Spleen (tissue), 11 donors: ENCODE measurements at regions not wholly inside any gene's neighbourhood (a gene's known extent, or its start where the extent isn't known, plus 50 kb on each side); places are given as distances from the start of the nearest gene placed in this dataset.

ENCODE experiments used
- DNase-seq: peaks from one replicate; pipeline ENCODE4 v3.0.0-alpha.2; 2020
- H3K27ac ChIP-seq, 8 donors: fragments of 200-600 bp; sonication (generic) in 7 of 8; 1 replicate in 4 of 8; 2 replicates in 4 of 8; pipeline versions ENCODE4 v1.5.0 to v1.8.0; 2016 to 2021; ENCODE audit warnings: inconsistent platforms in 4 of 8, mild to moderate bottlenecking in 4 of 8, moderate library complexity in 1 of 8
- H3K27me3 ChIP-seq, 7 donors: fragments of 200-600 bp; sonication (generic) in 6 of 7; replicated peaks in 1 of 7; 1 replicate in 4 of 7; 2 replicates in 3 of 7; pipeline versions ENCODE4 v1.5.0 to v1.8.0; 2016 to 2021; ENCODE audit warnings: inconsistent platforms in 3 of 7, mild to moderate bottlenecking in 1 of 7
- H3K36me3 ChIP-seq, 6 donors: fragments of 200-600 bp; sonication (generic) in 5 of 6; 1 replicate in 4 of 6; 2 replicates in 2 of 6; pipeline versions ENCODE4 v1.5.0 to v1.8.0; 2016 to 2021; ENCODE audit warnings: inconsistent platforms in 2 of 6
- H3K4me1 ChIP-seq, 6 donors: fragments of 200-600 bp; sonication (generic) in 5 of 6; 1 replicate in 3 of 6; 2 replicates in 3 of 6; pipeline versions ENCODE4 v1.5.0 to v1.8.0; 2016 to 2021; ENCODE audit warnings: inconsistent platforms in 3 of 6
- H3K4me3 ChIP-seq, 8 donors: fragments of 200-600 bp; sonication (generic) in 7 of 8; 1 replicate in 4 of 8; 2 replicates in 4 of 8; pipeline versions ENCODE4 v1.5.0 to v1.8.0; 2016 to 2021; ENCODE audit warnings: inconsistent platforms in 4 of 8, mild to moderate bottlenecking in 4 of 8, moderate library complexity in 2 of 8
- H3K9me3 ChIP-seq, 8 donors: fragments of 200-600 bp; sonication (generic) in 7 of 8; 1 replicate in 4 of 8; 2 replicates in 4 of 8; pipeline versions ENCODE4 v1.5.0 to v1.8.0; 2016 to 2021; ENCODE audit warnings: inconsistent platforms in 4 of 8
- POLR2A ChIP-seq, 3 donors: fragments of 450-650 bp; IDR thresholded peaks; one replicate each; pipeline ENCODE4 v1.5.1; 2017; ENCODE audit warnings: antibody characterized with exemption in 3 of 3, mild to moderate bottlenecking in 1 of 3
- POLR2AphosphoS5 ChIP-seq, 3 donors: sonication (generic); formaldehyde crosslinking; IDR thresholded peaks; one replicate each; pipeline ENCODE4 v1.5.1; 2017; ENCODE audit warnings: antibody characterized with exemption in 3 of 3
- WGBS, 5 donors: extraction: QIAGEN DNeasy Blood & Tissue Kit in 3 of 5; methylation state at CpG; one replicate each; pipeline versions ENCODE4 v1.1.5 to v1.1.7; 2013 to 2018; 5-methylcytosine and 5-hydroxymethylcytosine counted together
- intact Hi-C: fragments of 100-400 bp; cut with DNase I; formaldehyde crosslinking; loops from one replicate; pipeline ENCODE4 v1.15.0; 2023; ENCODE audit warnings: low total_unique reads
- TF ChIP-seq, protein P1 (sequence below), 11 experiments: fragments of 200-600 bp in 7 of 11; fragments of 450-650 bp in 4 of 11; sonication (generic) in 4 of 11; IDR thresholded peaks in 8 of 11; conservative IDR thresholded peaks in 3 of 11; 1 replicate in 7 of 11; 2 replicates in 4 of 11; pipeline versions ENCODE4 v1.4.0 to v1.8.0; 2016 to 2021; ENCODE audit warnings: antibody characterized with exemption in 11 of 11, inconsistent platforms in 4 of 11, mild to moderate bottlenecking in 1 of 11
- donor health status: healthy with polysubstance abuse.
- donor health status: DM: no; HTN: no; CAD: no; lungs with moderate emphysema.
- donor health status: DM: no; HTN: no; CAD: no.
- donor health status: Bipolar disorder and iron deficiency.
- donor health status: healthy.
- donor health status: DM: no; HTN: no; CAD: no.
- donor health status: DM: yes; HTN: yes; CAD: no.

- no peak for DNase-seq
- Histone ChIP-seq H3K27me3 (no peaks in the 10 kb centered on the region), H3K4me3 (peak overlapping the region in 3 of 8 donors; percentile 48 to 71 (median 54)), H3K36me3 (no peaks in the 10 kb centered on the region), H3K9me3 (no peaks in the 10 kb centered on the region), H3K27ac (peak overlapping the region; percentile 42 to 99 (median 96)), H3K4me1 (peaks cover 0 to 53% (median 33%) of the 10 kb centered on the region in 6 donors)
- TF ChIP-seq, protein P1, sequence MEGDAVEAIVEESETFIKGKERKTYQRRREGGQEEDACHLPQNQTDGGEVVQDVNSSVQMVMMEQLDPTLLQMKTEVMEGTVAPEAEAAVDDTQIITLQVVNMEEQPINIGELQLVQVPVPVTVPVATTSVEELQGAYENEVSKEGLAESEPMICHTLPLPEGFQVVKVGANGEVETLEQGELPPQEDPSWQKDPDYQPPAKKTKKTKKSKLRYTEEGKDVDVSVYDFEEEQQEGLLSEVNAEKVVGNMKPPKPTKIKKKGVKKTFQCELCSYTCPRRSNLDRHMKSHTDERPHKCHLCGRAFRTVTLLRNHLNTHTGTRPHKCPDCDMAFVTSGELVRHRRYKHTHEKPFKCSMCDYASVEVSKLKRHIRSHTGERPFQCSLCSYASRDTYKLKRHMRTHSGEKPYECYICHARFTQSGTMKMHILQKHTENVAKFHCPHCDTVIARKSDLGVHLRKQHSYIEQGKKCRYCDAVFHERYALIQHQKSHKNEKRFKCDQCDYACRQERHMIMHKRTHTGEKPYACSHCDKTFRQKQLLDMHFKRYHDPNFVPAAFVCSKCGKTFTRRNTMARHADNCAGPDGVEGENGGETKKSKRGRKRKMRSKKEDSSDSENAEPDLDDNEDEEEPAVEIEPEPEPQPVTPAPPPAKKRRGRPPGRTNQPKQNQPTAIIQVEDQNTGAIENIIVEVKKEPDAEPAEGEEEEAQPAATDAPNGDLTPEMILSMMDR (IDR thresholded peaks at IDR 0.05 in 8 of 11, conservative IDR thresholded peaks at IDR 0.05 in 3 of 11), result no peak
- TF ChIP-seq POLR2A (IDR thresholded peaks at IDR 0.05), result peak in 1 of 3 donors; percentile 2
- intact Hi-C loops, result no loop called here
- 38 to 55% (median 51%) methylated on average over 7 of the region's 7 CpGs for WGBS, 5 donors
Measured at GRCh38 chr6:26232306-26232939, 132.6 kb upstream of the BTN3A2 start.

GRCh38 chr6:26232940-26233648 is 131.9 kb upstream of the BTN3A2 start:
- 7 to 19% (median 14%) methylated on average over 34 of the region's 34 CpGs for WGBS, 5 donors
- no peaks in the 10 kb centered on the region for H3K27me3 ChIP-seq
- H3K9me3 ChIP-seq, result no peaks in the 10 kb centered on the region
- no peaks in the 10 kb centered on the region for H3K36me3 ChIP-seq
- peak overlapping the region; percentile 93 to 99 (median 96) for H3K27ac ChIP-seq
- H3K4me1 ChIP-seq, result peaks cover 0 to 53% (median 33%) of the 10 kb centered on the region in 6 donors
- DNase-seq, result peak; percentile 85
- intact Hi-C loops, result no loop called here
- peak in 2 of 3 donors; percentile 77 to 81 for TF ChIP-seq POLR2AphosphoS5 (IDR thresholded peaks at IDR 0.05)
- TF ChIP-seq, protein P1 (IDR thresholded peaks at IDR 0.05 in 8 of 11, conservative IDR thresholded peaks at IDR 0.05 in 3 of 11), result peak in 1 of 11 experiments; percentile 9
- TF ChIP-seq POLR2A (IDR thresholded peaks at IDR 0.05), result peak in 1 of 3 donors; percentile 33
- peak overlapping the region in 7 of 8 donors; percentile 40 to 71 (median 48) for H3K4me3 ChIP-seq

DNA sequence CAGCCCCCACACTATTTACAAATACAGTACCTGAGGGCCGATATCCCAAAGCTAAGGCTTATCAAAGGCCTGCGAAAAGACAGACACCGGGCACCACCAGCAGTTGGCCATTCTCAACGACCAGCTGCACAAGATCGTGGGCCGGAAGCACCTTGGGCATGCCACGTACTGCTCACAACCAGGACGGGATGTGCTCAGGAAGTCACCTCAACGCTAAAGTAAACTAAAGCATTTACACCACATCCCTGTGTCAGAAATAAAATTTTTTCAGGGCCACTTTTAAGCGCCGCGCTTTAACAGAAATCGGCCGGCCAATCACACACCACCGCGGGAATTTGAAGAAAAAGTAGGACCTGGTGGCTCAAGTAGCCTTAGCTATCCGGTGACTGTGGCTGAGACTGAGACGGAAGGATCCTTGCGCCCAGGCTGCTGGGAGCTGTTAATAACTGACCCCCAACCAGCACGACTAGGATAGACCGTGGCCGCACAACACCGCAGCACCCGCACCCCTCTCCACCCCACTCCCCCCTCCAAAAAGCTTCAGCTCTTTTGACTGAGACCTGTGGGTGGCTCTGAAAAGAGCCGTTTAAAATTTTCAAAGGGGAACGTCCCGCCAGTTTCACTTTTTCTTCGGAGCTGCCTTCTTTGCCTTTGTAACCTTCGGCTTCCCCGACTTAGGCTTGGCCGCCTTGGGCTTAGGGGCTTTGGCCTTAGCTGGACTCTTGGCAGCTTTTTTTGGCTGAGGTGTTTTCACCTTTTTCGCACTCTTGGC is 131.2 kb upstream of the BTN3A2 start:
- WGBS, 5 donors, result 0 to 4% (median 0%) methylated on average over 29 to 32 of the region's 32 CpGs
- Histone ChIP-seq H3K4me3 (peak overlapping the region; percentile 40 to 71 (median 50)), H3K36me3 (no peaks in the 10 kb centered on the region), H3K27ac (peak overlapping the region; percentile 93 to 99 (median 96)), H3K9me3 (no peaks in the 10 kb centered on the region), H3K27me3 (no peaks in the 10 kb centered on the region), H3K4me1 (peaks cover 0 to 53% (median 33%) of the 10 kb centered on the region in 6 donors)
- DNase-seq, result peak; percentile 93
- intact Hi-C loops, result no loop called here
- TF ChIP-seq POLR2A (IDR thresholded peaks at IDR 0.05) (peak in 2 of 3 donors; percentile 19 to 76), POLR2AphosphoS5 (IDR thresholded peaks at IDR 0.05) (peak; percentile 71 to 97 (median 90))
- TF ChIP-seq, protein P1 (IDR thresholded peaks at IDR 0.05 in 8 of 11, conservative IDR thresholded peaks at IDR 0.05 in 3 of 11), result no peak
